ENCODE measurements at regions not wholly inside any gene's neighbourhood (a gene's known extent, or its start where the extent isn't known, plus 50 kb on each side); places are given as distances from the start of the nearest gene placed in this dataset.

DNA sequence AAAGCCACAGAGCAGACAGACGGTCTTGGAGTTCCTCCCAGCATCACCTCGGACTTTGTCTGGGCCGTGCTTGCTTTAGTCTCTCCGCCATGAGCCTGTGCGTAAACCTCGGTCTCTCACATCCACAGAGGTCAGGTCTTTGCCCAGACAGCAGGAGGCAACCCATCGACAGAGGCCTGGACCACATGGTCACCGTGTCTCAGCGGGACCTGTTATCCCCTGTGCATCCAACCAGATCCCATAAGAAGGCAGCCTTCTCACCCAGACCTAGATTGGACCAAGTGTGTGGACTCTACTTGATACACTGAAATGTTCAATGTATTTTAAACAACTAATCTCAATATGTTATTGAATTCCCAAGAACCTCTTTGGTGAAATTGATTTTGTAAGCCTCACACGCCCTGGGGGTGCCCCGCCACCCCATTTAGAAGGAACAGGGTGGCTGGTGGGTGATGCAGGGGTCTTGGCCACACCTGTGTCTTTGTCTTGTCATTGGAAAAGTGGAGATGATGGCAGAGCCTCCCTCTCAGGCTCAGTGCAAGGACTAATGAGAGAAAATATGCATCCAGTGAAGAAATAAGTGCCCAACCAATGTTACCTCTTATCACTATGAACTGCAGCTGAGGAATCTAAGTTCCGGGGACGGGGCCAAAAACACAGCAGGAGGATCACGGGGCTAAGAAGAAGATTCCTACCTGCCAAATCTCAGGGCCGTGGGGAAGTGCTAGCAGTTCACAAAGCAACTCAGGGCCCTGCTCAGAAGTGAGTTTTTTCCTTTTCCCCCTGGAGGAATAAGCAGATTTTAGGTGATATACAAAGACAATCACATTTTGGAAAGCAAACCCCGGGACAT is 101.6 kb upstream of the BACE2 start:
- no peak overlapping the region for H3K27ac ChIP-seq
- DNase-seq, result no peak
- no peak overlapping the region for H3K4me3 ChIP-seq (ENCODE audit: low read depth, low read length)
- no peaks in the 10 kb centered on the region for H3K36me3 ChIP-seq (replicated peaks)
- in situ Hi-C loops (cut with HindIII; ENCODE audit: low pct_ligation_motif_present, low sequenced_read_pairs), result no loop called here
- no peaks in the 10 kb centered on the region for H3K27me3 ChIP-seq (replicated peaks)
- TF ChIP-seq, protein P1, sequence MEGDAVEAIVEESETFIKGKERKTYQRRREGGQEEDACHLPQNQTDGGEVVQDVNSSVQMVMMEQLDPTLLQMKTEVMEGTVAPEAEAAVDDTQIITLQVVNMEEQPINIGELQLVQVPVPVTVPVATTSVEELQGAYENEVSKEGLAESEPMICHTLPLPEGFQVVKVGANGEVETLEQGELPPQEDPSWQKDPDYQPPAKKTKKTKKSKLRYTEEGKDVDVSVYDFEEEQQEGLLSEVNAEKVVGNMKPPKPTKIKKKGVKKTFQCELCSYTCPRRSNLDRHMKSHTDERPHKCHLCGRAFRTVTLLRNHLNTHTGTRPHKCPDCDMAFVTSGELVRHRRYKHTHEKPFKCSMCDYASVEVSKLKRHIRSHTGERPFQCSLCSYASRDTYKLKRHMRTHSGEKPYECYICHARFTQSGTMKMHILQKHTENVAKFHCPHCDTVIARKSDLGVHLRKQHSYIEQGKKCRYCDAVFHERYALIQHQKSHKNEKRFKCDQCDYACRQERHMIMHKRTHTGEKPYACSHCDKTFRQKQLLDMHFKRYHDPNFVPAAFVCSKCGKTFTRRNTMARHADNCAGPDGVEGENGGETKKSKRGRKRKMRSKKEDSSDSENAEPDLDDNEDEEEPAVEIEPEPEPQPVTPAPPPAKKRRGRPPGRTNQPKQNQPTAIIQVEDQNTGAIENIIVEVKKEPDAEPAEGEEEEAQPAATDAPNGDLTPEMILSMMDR (IDR thresholded peaks at IDR 0.05; ENCODE audit: low read depth, low read length, missing control alignments), result no peak

DNA sequence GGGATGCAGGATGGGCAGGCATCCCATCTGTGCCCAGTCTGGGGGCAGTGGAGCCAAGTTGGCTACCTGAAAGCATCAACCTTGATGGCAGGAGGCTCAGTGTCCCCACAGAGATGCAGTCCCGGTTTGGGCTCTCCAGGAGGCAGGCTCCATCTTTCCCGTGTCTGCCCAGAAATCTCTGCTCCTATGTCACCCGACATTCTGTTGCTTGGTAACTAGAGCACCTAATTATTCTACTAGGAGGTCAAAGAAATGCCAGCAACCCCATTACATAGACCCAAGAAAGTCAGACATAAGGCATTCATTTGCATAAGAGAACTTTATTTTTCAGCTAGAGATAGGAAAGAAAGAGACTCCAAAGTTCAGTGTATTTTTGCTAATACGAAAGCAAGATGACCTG is 100.3 kb upstream of the BACE2 start:
- no peak for DNase-seq
- no peak overlapping the region for H3K27ac ChIP-seq
- H3K27me3 ChIP-seq (replicated peaks), result no peaks in the 10 kb centered on the region
- in situ Hi-C loops (cut with HindIII; ENCODE audit: low pct_ligation_motif_present, low sequenced_read_pairs), result no loop called here
- H3K36me3 ChIP-seq (replicated peaks), result no peaks in the 10 kb centered on the region
- H3K4me3 ChIP-seq (ENCODE audit: low read depth, low read length), result no peak overlapping the region
- TF ChIP-seq, protein P1 (IDR thresholded peaks at IDR 0.05; ENCODE audit: low read depth, low read length, missing control alignments), result no peak

DNA sequence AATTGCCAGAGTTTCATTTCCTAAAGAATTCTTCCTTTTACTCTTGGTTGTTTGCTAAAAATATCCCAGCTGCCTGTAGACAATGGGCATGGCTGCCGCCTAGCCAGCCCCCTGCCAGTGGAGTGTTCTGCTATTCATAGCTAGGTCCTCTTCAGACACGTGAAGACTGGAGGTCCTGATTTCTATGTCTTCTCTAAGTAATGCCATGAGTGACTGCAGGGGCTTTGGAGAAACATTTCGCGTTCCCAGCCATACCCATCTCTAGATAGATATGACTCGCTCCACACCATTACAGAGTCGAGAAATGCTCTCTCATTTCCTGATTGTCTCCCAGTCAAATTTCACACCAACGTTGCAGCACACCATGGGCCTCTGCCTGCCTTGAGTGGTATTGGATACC is 99.5 kb upstream of the BACE2 start:
- in situ Hi-C loops (cut with HindIII; ENCODE audit: low pct_ligation_motif_present, low sequenced_read_pairs), result no loop called here
- Histone ChIP-seq H3K27ac (no peak overlapping the region), H3K27me3 (replicated peaks) (no peaks in the 10 kb centered on the region), H3K36me3 (replicated peaks) (no peaks in the 10 kb centered on the region), H3K4me3 (ENCODE audit: low read depth, low read length) (no peak overlapping the region)
- TF ChIP-seq, protein P1 (IDR thresholded peaks at IDR 0.05; ENCODE audit: low read depth, low read length, missing control alignments), result no peak
- no peak for DNase-seq

DNA sequence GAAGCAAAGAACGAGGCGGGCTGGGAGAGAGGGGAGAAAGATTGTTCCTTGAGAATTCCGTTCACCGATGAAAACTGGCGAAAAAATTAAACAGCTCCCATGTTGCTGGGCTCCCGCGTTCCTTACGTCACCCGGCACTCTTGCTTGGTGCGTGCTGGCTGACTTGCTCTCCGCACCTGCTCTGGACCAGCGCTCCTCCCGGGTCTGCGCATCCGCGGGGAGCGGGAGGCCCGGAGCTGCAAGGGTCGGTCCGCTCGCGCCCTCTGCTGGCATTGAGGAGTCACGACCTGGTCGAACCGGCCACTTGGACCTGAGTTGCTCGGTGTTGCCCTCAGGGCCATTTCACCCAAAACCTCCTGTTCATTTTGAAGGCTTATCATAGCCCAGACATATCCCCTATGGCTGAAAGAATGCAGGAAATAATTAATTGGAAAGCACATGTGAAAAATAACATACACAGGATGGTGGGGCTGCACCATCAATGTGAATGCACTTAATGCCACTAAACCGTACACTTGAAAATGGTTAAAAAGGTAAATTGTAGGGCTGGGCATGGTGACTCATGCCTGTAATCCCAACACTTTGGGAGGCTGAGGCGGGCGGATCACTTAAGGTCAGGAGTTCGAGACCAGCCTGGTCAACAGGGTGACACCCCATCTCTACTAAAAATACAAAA is 98.9 kb upstream of the BACE2 start:
- no peak overlapping the region for H3K4me3 ChIP-seq (ENCODE audit: low read depth, low read length)
- in situ Hi-C loops (cut with HindIII; ENCODE audit: low pct_ligation_motif_present, low sequenced_read_pairs), result no loop called here
- no peaks in the 10 kb centered on the region for H3K36me3 ChIP-seq (replicated peaks)
- DNase-seq, result peak; percentile 33
- TF ChIP-seq, protein P1 (IDR thresholded peaks at IDR 0.05; ENCODE audit: low read depth, low read length, missing control alignments), result peak; percentile 89
- H3K27me3 ChIP-seq (replicated peaks), result no peaks in the 10 kb centered on the region
- H3K27ac ChIP-seq, result no peak overlapping the region

DNA sequence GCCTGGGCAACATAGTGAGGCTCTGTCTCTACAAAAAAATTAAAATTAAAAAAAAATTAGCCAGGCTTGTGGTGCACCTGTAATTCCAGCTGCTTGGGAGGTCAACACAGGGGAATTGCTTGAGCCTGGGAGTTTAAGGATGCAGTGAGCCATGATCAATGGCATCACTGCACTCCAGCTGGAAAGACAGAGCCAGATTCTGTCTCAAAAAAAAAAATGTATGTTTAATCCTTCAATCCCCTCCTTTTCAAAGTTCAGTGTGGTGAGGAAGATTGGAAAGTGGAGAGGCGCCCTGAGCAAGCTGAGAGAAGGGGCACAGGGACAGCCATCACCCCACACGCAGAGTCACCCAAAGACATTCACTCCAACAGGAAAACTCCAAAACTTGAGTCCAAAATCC is 97.7 kb upstream of the BACE2 start:
- no peak for DNase-seq
- in situ Hi-C loops (cut with HindIII; ENCODE audit: low pct_ligation_motif_present, low sequenced_read_pairs), result no loop called here
- H3K27me3 ChIP-seq (replicated peaks), result no peaks in the 10 kb centered on the region
- TF ChIP-seq, protein P1 (IDR thresholded peaks at IDR 0.05; ENCODE audit: low read depth, low read length, missing control alignments), result no peak
- no peak overlapping the region for H3K27ac ChIP-seq
- H3K4me3 ChIP-seq (ENCODE audit: low read depth, low read length), result no peak overlapping the region
- no peaks in the 10 kb centered on the region for H3K36me3 ChIP-seq (replicated peaks)
